Breast epithelium (tissue), 3 donors: ENCODE measurements at regions not wholly inside any gene's neighbourhood (a gene's known extent, or its start where the extent isn't known, plus 50 kb on each side); places are given as distances from the start of the nearest gene placed in this dataset.

Source experiments
- CTCF ChIP-seq, 3 donors: fragments of 450-650 bp; IDR thresholded peaks; one replicate each; pipeline ENCODE4 v1.5.1; 2016 to 2017; ENCODE audit warnings: antibody characterized with exemption in 3 of 3, mild to moderate bottlenecking in 3 of 3, moderate library complexity in 3 of 3
- POLR2A ChIP-seq: fragments of 450-650 bp; IDR thresholded peaks from one replicate; pipeline ENCODE4 v1.6.1; 2016; ENCODE audit warnings: antibody characterized with exemption, mild to moderate bottlenecking, moderate library complexity
- POLR2AphosphoS5 ChIP-seq, 3 donors: sonication (generic); formaldehyde crosslinking; IDR thresholded peaks; one replicate each; pipeline ENCODE4 v1.6.1; 2017; ENCODE audit warnings: antibody characterized with exemption in 3 of 3

GRCh38 chrX:68994891-68995255 is 166.1 kb downstream of the EFNB1 start:
- TF ChIP-seq CTCF (IDR thresholded peaks at IDR 0.05) (no peak), POLR2A (no peak), POLR2AphosphoS5 (IDR thresholded peaks at IDR 0.05) (no peak)
